GM20000 (cell line): ENCODE measurements at regions not wholly inside any gene's neighbourhood (a gene's known extent, or its start where the extent isn't known, plus 50 kb on each side); places are given as distances from the start of the nearest gene placed in this dataset.
A peak's percentile ranks its signal among the peaks of the same experiment; 100 is the strongest.

Experiments
- DNase-seq: peaks from one replicate; pipeline ENCODE4 v3.0.0; 2012; ENCODE audit warnings: low spot score
- CTCF ChIP-seq: IDR thresholded peaks from 2 replicates; pipeline ENCODE4 v1.5.1; 2012; ENCODE audit warnings: mild to moderate bottlenecking, control low read depth; ENCODE audit errors: extremely low read depth, missing control alignments

GRCh38 chr2:65668744-65669143 lies 236.3 kb upstream of the SPRED2 start:
- no peak for TF ChIP-seq CTCF
- no peak for DNase-seq

GRCh38 chr2:65666156-65666725 lies 233.8 kb upstream of the SPRED2 start:
- peak; percentile 76 for DNase-seq
- TF ChIP-seq CTCF, result no peak

GRCh38 chr2:65664931-65665330 lies 232.5 kb upstream of the SPRED2 start:
- no peak for DNase-seq
- no peak for TF ChIP-seq CTCF

GRCh38 chr2:65663831-65664407 lies 231.5 kb upstream of the SPRED2 start:
- no peak for DNase-seq
- no peak for TF ChIP-seq CTCF

- DNase-seq, result no peak
Observed at GRCh38 chr2:65662654-65663432, 230.4 kb upstream of the SPRED2 start.

GRCh38 chr2:65661980-65662653 lies 229.7 kb upstream of the SPRED2 start:
- TF ChIP-seq CTCF, result no peak
- DNase-seq, result no peak

More at GRCh38 chr2:65662654-65663432, 230.4 kb upstream of the SPRED2 start:
- TF ChIP-seq CTCF, result no peak

- no peak for DNase-seq
- TF ChIP-seq CTCF, result no peak
Observed at GRCh38 chr2:65660340-65660739, 227.9 kb upstream of the SPRED2 start.
